AG04450 (cell line): ENCODE measurements at regions not wholly inside any gene's neighbourhood (a gene's known extent, or its start where the extent isn't known, plus 50 kb on each side); places are given as distances from the start of the nearest gene placed in this dataset.

Experiments used
- CTCF ChIA-PET: fragments of 300-600, 350-600 bp; formaldehyde crosslinking; extraction: SDS; loops from one replicate; lab custom pipeline; 2022; ENCODE audit warnings: antibody characterized with exemption, inconsistent platforms; lab: Charles Lee
- POLR2A ChIA-PET: fragments of 350-600 bp; formaldehyde crosslinking; extraction: SDS; loops from one replicate; lab custom pipeline; 2021; ENCODE audit warnings: antibody characterized with exemption, inconsistent platforms; lab: Yijun Ruan, JAX
- DNase-seq: peaks from one replicate; pipeline ENCODE4 v3.0.0-alpha.2; 2011; ENCODE audit warnings: low read depth, low spot score
- H3K27ac ChIP-seq: one replicate; pipeline ENCODE4 v1.5.1; 2012; ENCODE audit warnings: low read depth, low read length, control low read depth
- H3K27me3 ChIP-seq: one replicate; pipeline ENCODE4 v1.6.0; 2012; ENCODE audit warnings: low read length; ENCODE audit not compliant: control insufficient read depth, insufficient read depth
- H3K4me3 ChIP-seq: 2 replicates; pipeline ENCODE4 v1.5.1; 2011; ENCODE audit warnings: mild to moderate bottlenecking, low read depth, low read length, control low read depth
- H3K9me3 ChIP-seq: 2 replicates; pipeline ENCODE4 v1.5.1; 2012; ENCODE audit warnings: low read length; ENCODE audit not compliant: control insufficient read depth, insufficient read depth
- CTCF ChIP-seq: IDR thresholded peaks from 2 replicates; pipeline ENCODE4 v1.5.1; 2011; ENCODE audit warnings: low read depth, low read length, control low read depth, inconsistent platforms

GRCh38 chr3:127471142-127471541, 119.4 kb downstream of the TPRA1 start:
- ChIA-PET POLR2A (no interaction called here), CTCF (no interaction called here)
- no peak for DNase-seq
- no peak for TF ChIP-seq CTCF
- Histone ChIP-seq H3K27me3 (peaks cover 2% of the 10 kb centered on the region), H3K9me3 (no peaks in the 10 kb centered on the region), H3K4me3 (no peak overlapping the region), H3K27ac (no peak overlapping the region)

- no peak for DNase-seq
- ChIA-PET POLR2A (no interaction called here), CTCF (interaction anchor here (0.6 to 0.9 kb wide), 2 partner anchors 14 to 19 kb away, joined by 4 to 6 read pairs; no protein-coding TSS in a partner anchor)
- Histone ChIP-seq H3K4me3 (no peak overlapping the region), H3K9me3 (no peaks in the 10 kb centered on the region), H3K27me3 (peaks cover 2% of the 10 kb centered on the region), H3K27ac (no peak overlapping the region)
- TF ChIP-seq CTCF: no peak
These were observed 120.8 kb downstream of the TPRA1 start for GRCh38 chr3:127469760-127470159.

GRCh38 chr3:127467391-127467790, 123.1 kb downstream of the TPRA1 start:
- ChIA-PET CTCF (no interaction called here), POLR2A (no interaction called here)
- peaks cover 7% of the 10 kb centered on the region for H3K27me3 ChIP-seq

GRCh38 chr3:127464642-127465041, 125.9 kb downstream of the TPRA1 start:
- CTCF ChIA-PET: no interaction called here
- TF ChIP-seq CTCF: no peak
- no peak for DNase-seq
- no peak overlapping the region for H3K27ac ChIP-seq
- H3K4me3 ChIP-seq: no peak overlapping the region
- POLR2A ChIA-PET: no interaction called here
- H3K9me3 ChIP-seq: no peaks in the 10 kb centered on the region
- peaks cover 5% of the 10 kb centered on the region for H3K27me3 ChIP-seq

More at GRCh38 chr3:127467391-127467790, 123.1 kb downstream of the TPRA1 start:
- no peak overlapping the region for H3K4me3 ChIP-seq
- no peak overlapping the region for H3K27ac ChIP-seq
- no peak for TF ChIP-seq CTCF
- H3K9me3 ChIP-seq: no peaks in the 10 kb centered on the region
- no peak for DNase-seq

- POLR2A ChIA-PET: no interaction called here
- peaks cover under 1% of the 10 kb centered on the region; the same call in 1 of the 2 replicates for H3K9me3 ChIP-seq
- H3K27ac ChIP-seq: no peak overlapping the region
- peaks cover 16% of the 10 kb centered on the region for H3K27me3 ChIP-seq
- DNase-seq: no peak
- CTCF ChIA-PET: no interaction called here
- no peak overlapping the region for H3K4me3 ChIP-seq
- TF ChIP-seq CTCF: no peak
These were observed 128.3 kb downstream of the TPRA1 start for GRCh38 chr3:127462111-127462655.
